ENCODE measurements at regions not wholly inside any gene's neighbourhood (a gene's known extent, or its start where the extent isn't known, plus 50 kb on each side); places are given as distances from the start of the nearest gene placed in this dataset.

DNA sequence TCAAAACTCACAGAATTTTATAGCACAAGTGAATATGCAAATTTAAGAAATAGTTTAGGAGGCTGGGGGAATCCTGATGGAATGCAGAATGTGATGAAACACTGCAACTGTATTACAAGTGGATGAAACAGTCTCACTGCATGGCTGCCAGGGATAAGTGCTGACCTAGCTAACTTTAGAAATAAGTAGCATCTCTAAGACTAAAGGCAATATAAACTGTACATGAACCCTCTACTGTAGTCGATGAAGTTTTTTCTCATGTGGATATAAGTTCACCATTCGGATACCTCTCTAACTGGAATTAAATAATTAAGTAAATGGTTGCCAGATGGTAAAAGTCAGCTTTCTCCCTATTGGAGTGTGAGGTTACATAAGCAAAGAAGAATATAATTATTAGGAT is 777.8 kb upstream of the RAB6C start:
- TF ChIP-seq, protein P1, sequence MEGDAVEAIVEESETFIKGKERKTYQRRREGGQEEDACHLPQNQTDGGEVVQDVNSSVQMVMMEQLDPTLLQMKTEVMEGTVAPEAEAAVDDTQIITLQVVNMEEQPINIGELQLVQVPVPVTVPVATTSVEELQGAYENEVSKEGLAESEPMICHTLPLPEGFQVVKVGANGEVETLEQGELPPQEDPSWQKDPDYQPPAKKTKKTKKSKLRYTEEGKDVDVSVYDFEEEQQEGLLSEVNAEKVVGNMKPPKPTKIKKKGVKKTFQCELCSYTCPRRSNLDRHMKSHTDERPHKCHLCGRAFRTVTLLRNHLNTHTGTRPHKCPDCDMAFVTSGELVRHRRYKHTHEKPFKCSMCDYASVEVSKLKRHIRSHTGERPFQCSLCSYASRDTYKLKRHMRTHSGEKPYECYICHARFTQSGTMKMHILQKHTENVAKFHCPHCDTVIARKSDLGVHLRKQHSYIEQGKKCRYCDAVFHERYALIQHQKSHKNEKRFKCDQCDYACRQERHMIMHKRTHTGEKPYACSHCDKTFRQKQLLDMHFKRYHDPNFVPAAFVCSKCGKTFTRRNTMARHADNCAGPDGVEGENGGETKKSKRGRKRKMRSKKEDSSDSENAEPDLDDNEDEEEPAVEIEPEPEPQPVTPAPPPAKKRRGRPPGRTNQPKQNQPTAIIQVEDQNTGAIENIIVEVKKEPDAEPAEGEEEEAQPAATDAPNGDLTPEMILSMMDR (conservative IDR thresholded peaks at IDR 0.05): no peak
- no peak for TF ChIP-seq EZH2 (IDR thresholded peaks at IDR 0.05; ENCODE audit: low read depth)
